NB4 (cell line): ENCODE measurements at regions not wholly inside any gene's neighbourhood (a gene's known extent, or its start where the extent isn't known, plus 50 kb on each side); places are given as distances from the start of the nearest gene placed in this dataset.

Experiments
- MYC ChIP-seq: IDR thresholded peaks from 2 replicates; pipeline ENCODE4 v1.6.1; 2011; ENCODE audit warnings: low read depth, low read length
- POLR2A ChIP-seq: IDR thresholded peaks from 2 replicates; pipeline ENCODE4 v1.6.1; 2011; ENCODE audit warnings: mild to moderate bottlenecking; ENCODE audit not compliant: insufficient read length; ENCODE audit errors: extremely low read depth
- TF ChIP-seq, protein P1 (sequence below): IDR thresholded peaks from one replicate; pipeline ENCODE4 v1.5.1; 2012; ENCODE audit warnings: low read depth, low read length

DNA sequence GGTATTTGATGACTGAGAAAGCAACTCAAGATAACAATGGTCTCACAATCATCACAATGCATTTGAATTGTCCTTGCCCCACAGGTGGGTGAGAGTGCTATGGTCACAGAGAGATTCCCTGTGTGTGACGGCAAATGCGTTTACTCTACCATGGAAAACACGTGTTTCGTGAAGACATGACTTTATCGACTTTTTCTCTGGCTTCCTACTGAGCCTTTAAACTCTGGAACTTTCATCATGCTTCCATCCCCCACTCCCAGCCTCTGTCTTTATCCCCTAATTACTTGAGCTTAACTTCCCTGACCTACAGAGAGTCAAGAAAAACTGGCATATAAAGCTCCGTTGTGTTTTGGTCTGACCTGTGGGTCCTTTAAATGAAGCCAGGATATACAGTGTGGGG lies 414.1 kb upstream of the CLINT1 start:
- TF ChIP-seq, protein P1, sequence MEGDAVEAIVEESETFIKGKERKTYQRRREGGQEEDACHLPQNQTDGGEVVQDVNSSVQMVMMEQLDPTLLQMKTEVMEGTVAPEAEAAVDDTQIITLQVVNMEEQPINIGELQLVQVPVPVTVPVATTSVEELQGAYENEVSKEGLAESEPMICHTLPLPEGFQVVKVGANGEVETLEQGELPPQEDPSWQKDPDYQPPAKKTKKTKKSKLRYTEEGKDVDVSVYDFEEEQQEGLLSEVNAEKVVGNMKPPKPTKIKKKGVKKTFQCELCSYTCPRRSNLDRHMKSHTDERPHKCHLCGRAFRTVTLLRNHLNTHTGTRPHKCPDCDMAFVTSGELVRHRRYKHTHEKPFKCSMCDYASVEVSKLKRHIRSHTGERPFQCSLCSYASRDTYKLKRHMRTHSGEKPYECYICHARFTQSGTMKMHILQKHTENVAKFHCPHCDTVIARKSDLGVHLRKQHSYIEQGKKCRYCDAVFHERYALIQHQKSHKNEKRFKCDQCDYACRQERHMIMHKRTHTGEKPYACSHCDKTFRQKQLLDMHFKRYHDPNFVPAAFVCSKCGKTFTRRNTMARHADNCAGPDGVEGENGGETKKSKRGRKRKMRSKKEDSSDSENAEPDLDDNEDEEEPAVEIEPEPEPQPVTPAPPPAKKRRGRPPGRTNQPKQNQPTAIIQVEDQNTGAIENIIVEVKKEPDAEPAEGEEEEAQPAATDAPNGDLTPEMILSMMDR = no peak
- TF ChIP-seq POLR2A (no peak), MYC (no peak)
